ENCODE measurements at regions not wholly inside any gene's neighbourhood (a gene's known extent, or its start where the extent isn't known, plus 50 kb on each side); places are given as distances from the start of the nearest gene placed in this dataset.

DNA sequence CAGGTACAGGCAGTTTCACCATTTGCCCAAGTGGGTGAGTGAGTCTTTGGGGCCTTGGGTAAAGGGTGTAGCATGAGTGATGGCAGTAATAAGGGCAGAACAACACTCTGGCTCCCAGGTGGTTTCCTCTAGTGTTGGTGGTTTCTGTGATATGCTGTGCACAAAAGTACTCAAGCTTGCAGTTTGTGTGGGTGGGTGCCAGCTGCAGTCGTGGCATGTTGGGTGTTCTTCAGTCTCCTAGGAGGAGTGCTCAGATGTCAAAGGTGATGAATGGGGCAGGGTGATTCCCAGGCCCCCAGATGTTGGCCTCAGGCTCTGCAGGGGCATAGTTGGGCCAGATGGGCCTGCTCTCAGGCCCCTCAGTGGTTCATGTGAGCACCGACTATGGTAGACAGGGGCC is 166.1 kb upstream of the KLF8 start:
- H3K27ac ChIP-seq (ENCODE audit: low read length) = no peak overlapping the region
- H3K36me3 ChIP-seq (ENCODE audit: control insufficient read depth, low read depth, low read length) = no peaks in the 10 kb centered on the region
- peaks cover 8% of the 10 kb centered on the region for H3K9me3 ChIP-seq (ENCODE audit: control insufficient read depth, low read depth, low read length)
- no peaks in the 10 kb centered on the region for H3K4me1 ChIP-seq (ENCODE audit: control insufficient read depth, low read depth, low read length)
- no peaks in the 10 kb centered on the region for H3K27me3 ChIP-seq (ENCODE audit: control insufficient read depth, insufficient read depth, low read length)
- H3K9ac ChIP-seq (ENCODE audit: low read length) = no peak overlapping the region
- no peak overlapping the region for H3K4me3 ChIP-seq (ENCODE audit: low read length)

DNA sequence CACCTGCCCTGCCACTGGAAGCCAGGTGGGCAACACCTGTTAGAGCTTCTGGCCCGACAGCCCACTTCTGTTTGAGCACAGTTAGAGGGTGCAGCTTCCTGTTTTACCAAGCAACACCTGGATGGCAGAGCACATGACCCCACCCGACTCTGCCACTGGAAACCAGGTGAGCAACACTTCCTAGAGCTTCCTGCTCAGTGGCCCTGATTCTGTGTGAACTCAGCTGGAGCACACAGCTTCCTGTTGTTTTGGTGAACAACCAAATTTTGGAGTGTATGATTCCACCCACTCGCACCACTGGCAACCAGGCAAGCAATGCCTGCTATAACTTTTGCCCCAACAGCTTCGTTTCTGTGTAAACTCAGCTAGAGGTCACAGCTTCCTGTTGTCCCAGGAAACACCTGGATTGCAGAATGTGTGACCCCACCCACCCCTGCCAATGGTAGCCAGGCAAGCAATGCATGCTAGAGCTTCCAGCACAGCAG is 163.8 kb upstream of the KLF8 start:
- Histone ChIP-seq H3K4me1 (ENCODE audit: control insufficient read depth, low read depth, low read length) (no peaks in the 10 kb centered on the region), H3K9me3 (ENCODE audit: control insufficient read depth, low read depth, low read length) (peaks cover 5% of the 10 kb centered on the region), H3K4me3 (ENCODE audit: low read length) (no peak overlapping the region), H3K27me3 (ENCODE audit: control insufficient read depth, insufficient read depth, low read length) (no peaks in the 10 kb centered on the region), H3K27ac (ENCODE audit: low read length) (no peak overlapping the region), H3K36me3 (ENCODE audit: control insufficient read depth, low read depth, low read length) (no peaks in the 10 kb centered on the region), H3K9ac (ENCODE audit: low read length) (no peak overlapping the region)

- Histone ChIP-seq H3K9ac (ENCODE audit: low read length) (no peak overlapping the region), H3K4me3 (ENCODE audit: low read length) (no peak overlapping the region), H3K27me3 (ENCODE audit: control insufficient read depth, insufficient read depth, low read length) (no peaks in the 10 kb centered on the region), H3K4me1 (ENCODE audit: control insufficient read depth, low read depth, low read length) (no peaks in the 10 kb centered on the region), H3K27ac (ENCODE audit: low read length) (no peak overlapping the region), H3K9me3 (ENCODE audit: control insufficient read depth, low read depth, low read length) (peaks cover 6% of the 10 kb centered on the region), H3K36me3 (ENCODE audit: control insufficient read depth, low read depth, low read length) (no peaks in the 10 kb centered on the region)
Measured at GRCh38 chrX:56069299-56069931, 162.7 kb upstream of the KLF8 start.

GRCh38 chrX:56089376-56089775 is 142.8 kb upstream of the KLF8 start:
- peaks cover 41% of the 10 kb centered on the region for H3K9me3 ChIP-seq (ENCODE audit: control insufficient read depth, low read depth, low read length)
- no peak overlapping the region for H3K27ac ChIP-seq (ENCODE audit: low read length)

DNA sequence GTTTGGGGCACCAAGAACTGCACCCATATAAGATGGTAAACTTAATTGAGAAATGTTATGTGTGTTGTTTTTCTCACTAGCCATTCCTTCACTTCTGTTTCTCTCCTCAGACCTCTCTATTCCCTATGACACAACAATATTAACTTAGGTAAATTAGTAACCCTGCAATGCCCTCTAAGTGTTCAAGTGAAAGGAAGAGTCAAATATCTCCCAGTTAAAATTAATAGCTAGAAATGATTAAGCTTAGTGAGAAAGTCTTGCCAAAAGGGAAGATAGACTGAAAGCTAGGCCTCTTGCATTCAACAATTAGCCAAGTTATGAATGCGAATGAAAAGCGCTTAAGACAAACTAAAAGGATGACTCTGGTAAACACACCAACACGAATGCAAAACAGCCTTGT is 132.9 kb upstream of the KLF8 start:
- Histone ChIP-seq H3K9ac (ENCODE audit: low read length) (no peak overlapping the region), H3K9me3 (ENCODE audit: control insufficient read depth, low read depth, low read length) (no peaks in the 10 kb centered on the region), H3K27ac (ENCODE audit: low read length) (no peak overlapping the region), H3K36me3 (ENCODE audit: control insufficient read depth, low read depth, low read length) (no peaks in the 10 kb centered on the region), H3K4me3 (ENCODE audit: low read length) (no peak overlapping the region), H3K4me1 (ENCODE audit: control insufficient read depth, low read depth, low read length) (no peaks in the 10 kb centered on the region), H3K27me3 (ENCODE audit: control insufficient read depth, insufficient read depth, low read length) (no peaks in the 10 kb centered on the region)

More at GRCh38 chrX:56089376-56089775, 142.8 kb upstream of the KLF8 start:
- Histone ChIP-seq H3K9ac (ENCODE audit: low read length) (no peak overlapping the region), H3K36me3 (ENCODE audit: control insufficient read depth, low read depth, low read length) (no peaks in the 10 kb centered on the region), H3K4me1 (ENCODE audit: control insufficient read depth, low read depth, low read length) (no peaks in the 10 kb centered on the region), H3K4me3 (ENCODE audit: low read length) (no peak overlapping the region), H3K27me3 (ENCODE audit: control insufficient read depth, insufficient read depth, low read length) (no peaks in the 10 kb centered on the region)

- H3K27ac ChIP-seq (ENCODE audit: low read length) = no peak overlapping the region
- no peaks in the 10 kb centered on the region for H3K4me1 ChIP-seq (ENCODE audit: control insufficient read depth, low read depth, low read length)
- peaks cover 4% of the 10 kb centered on the region for H3K9me3 ChIP-seq (ENCODE audit: control insufficient read depth, low read depth, low read length)
- H3K27me3 ChIP-seq (ENCODE audit: control insufficient read depth, insufficient read depth, low read length) = no peaks in the 10 kb centered on the region
- no peaks in the 10 kb centered on the region for H3K36me3 ChIP-seq (ENCODE audit: control insufficient read depth, low read depth, low read length)
- H3K9ac ChIP-seq (ENCODE audit: low read length) = no peak overlapping the region
- H3K4me3 ChIP-seq (ENCODE audit: low read length) = no peak overlapping the region
Measured at GRCh38 chrX:56107320-56107719, 124.8 kb upstream of the KLF8 start.

GRCh38 chrX:56113785-56114436 is 118.2 kb upstream of the KLF8 start:
- no peak overlapping the region for H3K27ac ChIP-seq (ENCODE audit: low read length)
- no peaks in the 10 kb centered on the region for H3K27me3 ChIP-seq (ENCODE audit: control insufficient read depth, insufficient read depth, low read length)
- peaks cover 6% of the 10 kb centered on the region for H3K9me3 ChIP-seq (ENCODE audit: control insufficient read depth, low read depth, low read length)
- no peak overlapping the region for H3K9ac ChIP-seq (ENCODE audit: low read length)
- H3K4me3 ChIP-seq (ENCODE audit: low read length) = no peak overlapping the region
- H3K36me3 ChIP-seq (ENCODE audit: control insufficient read depth, low read depth, low read length) = no peaks in the 10 kb centered on the region
- no peaks in the 10 kb centered on the region for H3K4me1 ChIP-seq (ENCODE audit: control insufficient read depth, low read depth, low read length)

DNA sequence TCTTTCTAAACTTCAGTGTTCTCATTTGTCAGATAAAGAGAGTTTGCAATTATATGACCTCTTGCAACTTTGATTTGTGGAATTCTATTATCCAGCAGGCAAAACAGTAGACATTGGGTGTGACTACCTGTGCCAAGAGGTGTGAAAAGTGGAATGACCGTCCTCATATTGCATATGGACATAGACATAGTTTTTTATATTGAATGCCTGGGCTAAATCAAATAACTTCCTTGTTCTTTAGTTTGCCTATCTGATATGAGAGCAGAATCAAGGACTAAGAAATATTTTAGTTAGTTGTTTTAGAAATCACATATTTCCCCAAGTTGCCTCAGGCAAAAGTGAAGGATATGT is 117.7 kb upstream of the KLF8 start:
- H3K27me3 ChIP-seq (ENCODE audit: control insufficient read depth, insufficient read depth, low read length) = no peaks in the 10 kb centered on the region
- H3K4me1 ChIP-seq (ENCODE audit: control insufficient read depth, low read depth, low read length) = no peaks in the 10 kb centered on the region
- peaks cover 7% of the 10 kb centered on the region for H3K9me3 ChIP-seq (ENCODE audit: control insufficient read depth, low read depth, low read length)
- no peak overlapping the region for H3K27ac ChIP-seq (ENCODE audit: low read length)
- no peak overlapping the region for H3K4me3 ChIP-seq (ENCODE audit: low read length)
- H3K36me3 ChIP-seq (ENCODE audit: control insufficient read depth, low read depth, low read length) = no peaks in the 10 kb centered on the region
- no peak overlapping the region for H3K9ac ChIP-seq (ENCODE audit: low read length)

GRCh38 chrX:56120242-56120641 is 111.9 kb upstream of the KLF8 start:
- Histone ChIP-seq H3K27ac (ENCODE audit: low read length) (no peak overlapping the region), H3K9ac (ENCODE audit: low read length) (no peak overlapping the region), H3K4me1 (ENCODE audit: control insufficient read depth, low read depth, low read length) (no peaks in the 10 kb centered on the region), H3K27me3 (ENCODE audit: control insufficient read depth, insufficient read depth, low read length) (no peaks in the 10 kb centered on the region), H3K9me3 (ENCODE audit: control insufficient read depth, low read depth, low read length) (peaks cover 15% of the 10 kb centered on the region), H3K36me3 (ENCODE audit: control insufficient read depth, low read depth, low read length) (no peaks in the 10 kb centered on the region), H3K4me3 (ENCODE audit: low read length) (no peak overlapping the region)

GRCh38 chrX:56125946-56126345 is 106.2 kb upstream of the KLF8 start:
- Histone ChIP-seq H3K9ac (ENCODE audit: low read length) (no peak overlapping the region), H3K27me3 (ENCODE audit: control insufficient read depth, insufficient read depth, low read length) (no peaks in the 10 kb centered on the region), H3K27ac (ENCODE audit: low read length) (no peak overlapping the region), H3K4me3 (ENCODE audit: low read length) (no peak overlapping the region), H3K36me3 (ENCODE audit: control insufficient read depth, low read depth, low read length) (no peaks in the 10 kb centered on the region), H3K4me1 (ENCODE audit: control insufficient read depth, low read depth, low read length) (no peaks in the 10 kb centered on the region), H3K9me3 (ENCODE audit: control insufficient read depth, low read depth, low read length) (peaks cover 16% of the 10 kb centered on the region)

DNA sequence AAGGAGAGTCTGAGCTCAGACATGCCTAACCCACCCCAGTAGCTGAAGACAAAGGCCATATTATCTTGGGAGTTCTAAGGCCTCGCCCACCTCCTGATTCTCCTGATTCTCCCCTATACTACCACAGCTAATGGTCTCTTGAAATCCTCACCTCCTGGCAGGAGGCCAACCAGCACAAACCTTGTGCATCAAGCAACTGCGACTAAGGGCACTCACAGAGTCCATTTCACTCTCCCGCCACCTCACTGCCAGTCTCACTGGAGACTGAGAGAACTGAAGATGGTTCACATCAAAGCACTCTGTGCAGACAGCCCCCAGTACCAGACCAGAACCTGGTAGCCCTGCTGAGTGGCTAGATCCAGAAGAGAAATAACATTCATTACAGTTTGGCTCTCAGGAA is 102.1 kb upstream of the KLF8 start:
- Histone ChIP-seq H3K4me1 (ENCODE audit: control insufficient read depth, low read depth, low read length) (no peaks in the 10 kb centered on the region), H3K36me3 (ENCODE audit: control insufficient read depth, low read depth, low read length) (no peaks in the 10 kb centered on the region), H3K27me3 (ENCODE audit: control insufficient read depth, insufficient read depth, low read length) (no peaks in the 10 kb centered on the region), H3K27ac (ENCODE audit: low read length) (no peak overlapping the region), H3K9me3 (ENCODE audit: control insufficient read depth, low read depth, low read length) (peaks cover 29% of the 10 kb centered on the region), H3K4me3 (ENCODE audit: low read length) (no peak overlapping the region), H3K9ac (ENCODE audit: low read length) (no peak overlapping the region)

DNA sequence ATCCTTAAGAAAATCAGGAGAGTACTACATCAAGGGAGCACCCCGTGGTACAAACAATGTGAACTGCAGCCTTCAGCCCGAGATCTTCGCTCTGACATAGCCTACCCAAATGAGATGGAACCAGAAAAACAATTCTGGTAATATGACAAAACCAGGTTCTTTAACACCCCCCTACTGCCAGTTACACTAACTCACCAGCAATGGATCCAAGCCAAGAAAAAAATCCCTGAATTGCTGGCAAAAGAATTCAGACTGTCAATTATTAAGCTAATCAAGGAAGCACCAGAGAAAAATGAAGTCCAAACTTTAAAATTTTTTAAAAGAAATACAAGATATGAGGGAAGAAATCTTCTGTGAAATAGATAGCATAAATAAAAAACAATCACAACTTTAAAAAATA is 101.7 kb upstream of the KLF8 start:
- H3K27me3 ChIP-seq (ENCODE audit: control insufficient read depth, insufficient read depth, low read length) = no peaks in the 10 kb centered on the region
- no peaks in the 10 kb centered on the region for H3K4me1 ChIP-seq (ENCODE audit: control insufficient read depth, low read depth, low read length)
- H3K36me3 ChIP-seq (ENCODE audit: control insufficient read depth, low read depth, low read length) = no peaks in the 10 kb centered on the region
- no peak overlapping the region for H3K27ac ChIP-seq (ENCODE audit: low read length)
- H3K9ac ChIP-seq (ENCODE audit: low read length) = no peak overlapping the region
- peaks cover 29% of the 10 kb centered on the region for H3K9me3 ChIP-seq (ENCODE audit: control insufficient read depth, low read depth, low read length)
- no peak overlapping the region for H3K4me3 ChIP-seq (ENCODE audit: low read length)

Data from iPS-18a (cell line).